ENCODE measurements at regions not wholly inside any gene's neighbourhood (a gene's known extent, or its start where the extent isn't known, plus 50 kb on each side); places are given as distances from the start of the nearest gene placed in this dataset.

DNA sequence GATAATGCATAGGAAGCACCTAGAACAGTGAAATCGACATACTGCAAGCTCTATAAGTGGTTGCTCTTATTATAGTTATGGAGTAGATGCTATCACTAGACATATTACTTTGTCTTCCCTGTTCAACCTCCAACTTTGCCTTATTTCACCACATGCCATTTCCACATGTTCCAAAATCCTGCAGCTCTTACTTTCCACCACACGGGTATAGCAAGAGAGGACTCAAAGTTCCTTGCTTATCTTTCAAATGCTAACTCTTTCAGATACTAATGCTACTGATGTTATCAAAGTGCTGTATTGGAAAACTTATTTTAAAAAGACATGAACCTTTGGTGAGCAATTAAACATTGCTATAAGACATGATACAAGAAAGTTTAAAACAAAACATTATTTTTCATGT, 1130.1 kb downstream of the HACE1 start:
- no peak for TF ChIP-seq GATA2 (IDR thresholded peaks at IDR 0.05; ENCODE audit: low read depth, low read length)
- TF ChIP-seq GATA3 (IDR thresholded peaks at IDR 0.05; ENCODE audit: low read depth, low read length) = no peak

Measured in SH-SY5Y (cell line).